ENCODE measurements at regions not wholly inside any gene's neighbourhood (a gene's known extent, or its start where the extent isn't known, plus 50 kb on each side); places are given as distances from the start of the nearest gene placed in this dataset.

- TF ChIP-seq E2F2 (CRISPR knock-in tag; IDR thresholded peaks at IDR 0.05; ENCODE audit: borderline replicate concordance) (no peak), ZNF362 (CRISPR knock-in tag; IDR thresholded peaks at IDR 0.05; ENCODE audit: borderline replicate concordance) (peak; percentile 42; the same call in 1 of the 2 replicates), ZNF619 (CRISPR knock-in tag; IDR thresholded peaks at IDR 0.05) (peak; percentile 92), SUZ12 (IDR thresholded peaks at IDR 0.05; ENCODE audit: low read depth, low read length) (no peak), HOXA3 (CRISPR knock-in tag; IDR thresholded peaks at IDR 0.05) (peak; percentile 28; the same call in 1 of the 2 replicates), SP1 (IDR thresholded peaks at IDR 0.05) (no peak), SP1 (CRISPR knock-in tag; IDR thresholded peaks at IDR 0.05) (0 out of 2 replicates have a peak, but pooled peaks have one; percentile 46), BORCS8-MEF2B (CRISPR knock-in tag; IDR thresholded peaks at IDR 0.05) (peak; percentile 94), YY1 (IDR thresholded peaks at IDR 0.05; ENCODE audit: insufficient read depth, insufficient replicate concordance, low read depth, low read length) (peak; percentile 45), GABPB1 (CRISPR knock-in tag; IDR thresholded peaks at IDR 0.05) (peak; percentile 72), ATF3 (CRISPR knock-in tag; IDR thresholded peaks at IDR 0.05) (0 out of 2 replicates have a peak, but pooled peaks have one; percentile 18), ZNF605 (CRISPR knock-in tag; IDR thresholded peaks at IDR 0.05) (peak; percentile 62; the same call in 1 of the 2 replicates), ZNF724P (CRISPR knock-in tag; IDR thresholded peaks at IDR 0.05; ENCODE audit: borderline replicate concordance) (peak; percentile 73; the same call in 1 of the 2 replicates), FOXC1 (CRISPR knock-in tag; IDR thresholded peaks at IDR 0.05; ENCODE audit: borderline replicate concordance) (peak; percentile 84), MLX (CRISPR knock-in tag; IDR thresholded peaks at IDR 0.05) (no peak), NCOA2 (CRISPR knock-in tag; IDR thresholded peaks at IDR 0.05) (peak; percentile 28; the same call in 1 of the 2 replicates), ZNF512B (CRISPR knock-in tag; IDR thresholded peaks at IDR 0.05; ENCODE audit: borderline replicate concordance) (peak; percentile 91; the same call in 1 of the 2 replicates), ZNF691 (CRISPR knock-in tag; IDR thresholded peaks at IDR 0.05; ENCODE audit: borderline replicate concordance, low read depth) (peak; percentile 76; the same call in 1 of the 2 replicates), NBN (conservative IDR thresholded peaks at IDR 0.05) (no peak), ZNF225 (CRISPR knock-in tag; IDR thresholded peaks at IDR 0.05) (peak; percentile 96; the same call in 1 of the 2 replicates), GATAD2A (CRISPR knock-in tag; IDR thresholded peaks at IDR 0.05) (peak; percentile 72), HMG20B (CRISPR knock-in tag; conservative IDR thresholded peaks at IDR 0.05) (0 out of 2 replicates have a peak, but pooled peaks have one; percentile 47), MXD1 (CRISPR knock-in tag; IDR thresholded peaks at IDR 0.05) (no peak)
These were observed 82.9 kb upstream of the STXBP6 start (continued) for GRCh38 chr14:25132732-25133422.

Data from HepG2 (cell line).